GM12878 (cell line): ENCODE measurements at regions not wholly inside any gene's neighbourhood (a gene's known extent, or its start where the extent isn't known, plus 50 kb on each side); places are given as distances from the start of the nearest gene placed in this dataset.
"Not testable (repeated sequence)": the region's sequence is repeated elsewhere in the genome, so short reads cannot be mapped to it uniquely, and the experiment has no call there.

Source experiments
- ATAC-seq: fragments of 200-7000 bp; cut with Tn5 transposase; 3 replicates; pipeline ENCODE4 v1.9.1; 2020; ENCODE audit warnings: mild to moderate bottlenecking, moderate library complexity
- BruUV-seq: library from RNA; stranded (reverse); fragments of 400-500 nt; replicated peaks from 2 replicates; lab custom pipeline; 2021; lab: Mats Ljungman, UMichigan
- CTCF ChIA-PET: fragments of 300-600 bp; sonication (Branson Sonifier 250); formaldehyde crosslinking; extraction: SDS; loops from one replicate; lab custom pipeline; 2021; ENCODE audit warnings: inconsistent platforms; lab: Yijun Ruan, JAX
- POLR2A ChIA-PET: fragments of 350-600 bp; formaldehyde crosslinking; extraction: SDS; loops from one replicate; lab custom pipeline; 2021; ENCODE audit warnings: inconsistent platforms; lab: Charles Lee
- RAD21 ChIA-PET: fragments of 300-600 bp; sonication (Branson Sonifier 250); formaldehyde crosslinking; loops from one replicate; lab custom pipeline; 2023; ENCODE audit warnings: antibody characterized with exemption; ENCODE audit not compliant: unreplicated experiment; lab: Charles Lee
- SMC1A ChIA-PET: fragments of 300-600 bp; sonication (Branson Sonifier 250); formaldehyde crosslinking; loops from one replicate; lab custom pipeline; 2023; ENCODE audit not compliant: unreplicated experiment, uncharacterized antibody; lab: Charles Lee
- DNase-seq: peaks from one replicate; pipeline ENCODE4 v3.0.0-alpha.2; 2011; ENCODE audit warnings: low read depth, low spot score
- FAIRE-seq: peaks from 3 replicates; lab custom pipeline; 2011; peaks lifted over from hg19 to GRCh38; lab: Jason Lieb, UNC
- H2AFZ ChIP-seq: 2 replicates; pipeline ENCODE4 v1.6.0; 2011; ENCODE audit warnings: low read depth, low read length, control low read depth; ENCODE audit not compliant: control insufficient read depth
- H3K27ac ChIP-seq: 2 replicates; pipeline ENCODE4 v1.5.1; 2011; ENCODE audit warnings: control low read depth; ENCODE audit not compliant: control insufficient read depth, insufficient read depth
- H3K27me3 ChIP-seq, 2 experiments: replicated peaks in 1 of 2; 2 replicates each; pipeline versions ENCODE4 v1.6.0 to v1.6.1; 2011; ENCODE audit warnings: low read length in 1 of 2; ENCODE audit not compliant: control insufficient read depth in 2 of 2, insufficient read depth in 2 of 2
- H3K36me3 ChIP-seq, 2 experiments: 2 replicates each; pipeline ENCODE4 v1.5.1; 2011; ENCODE audit warnings: low read length in 1 of 2; ENCODE audit not compliant: control insufficient read depth in 2 of 2, insufficient read depth in 2 of 2
- H3K4me1 ChIP-seq: 2 replicates; pipeline ENCODE4 v1.6.1; 2011; ENCODE audit warnings: mild to moderate bottlenecking, low read length, moderate library complexity, mixed read lengths; ENCODE audit not compliant: control insufficient read depth, insufficient read depth
- H3K4me2 ChIP-seq: 2 replicates; pipeline ENCODE4 v1.6.0; 2011; ENCODE audit warnings: control low read depth; ENCODE audit not compliant: control insufficient read depth, insufficient read depth
- H3K4me3 ChIP-seq: fragments of 200-600 bp; sonication (generic); 2 replicates; pipeline ENCODE4 v1.5.1; 2016
- H3K79me2 ChIP-seq: 2 replicates; pipeline ENCODE4 v1.6.0; 2011; ENCODE audit warnings: low read length; ENCODE audit not compliant: control insufficient read depth, insufficient read depth
- H3K9ac ChIP-seq: 2 replicates; pipeline ENCODE4 v1.8.0; 2011; ENCODE audit warnings: low read length, control low read depth, mixed read lengths; ENCODE audit not compliant: control insufficient read depth, insufficient read depth
- H3K9me3 ChIP-seq: replicated peaks from 3 replicates; pipeline ENCODE4 v1.5.1; 2011; ENCODE audit warnings: mild to moderate bottlenecking, low read length; ENCODE audit not compliant: control insufficient read depth, insufficient read depth
- H4K20me1 ChIP-seq: 2 replicates; pipeline ENCODE4 v1.6.0; 2011; ENCODE audit not compliant: control insufficient read depth, insufficient read depth
- WGBS: methylation state at CpG from one replicate; pipeline ENCODE4 v1.1.6; 2016; ENCODE audit warnings: low lambda C conversion rate; ENCODE audit not compliant: insufficient replicate concordance, insufficient coverage; ENCODE audit errors: missing lambda C conversion rate; 5-methylcytosine and 5-hydroxymethylcytosine counted together
- in situ Hi-C: fragments of 300-500 bp; cut with MboI; formaldehyde crosslinking; loops from 9 replicates; pipeline ENCODE4 v1.14.3; 2018; ENCODE audit warnings: mixed read lengths
- intact Hi-C: fragments of 100-400 bp; cut with micrococcal nuclease; formaldehyde crosslinking; loops from one replicate; pipeline ENCODE4 v1.14.2; 2022; ENCODE audit not compliant: unreplicated experiment

GRCh38 chr2:132068407-132068806 lies 93.3 kb downstream of the ANKRD30BL start:
- in situ Hi-C loops, RAD21 ChIA-PET, H3K9ac ChIP-seq, POLR2A ChIA-PET, H3K4me3 ChIP-seq, H3K4me2 ChIP-seq, H3K27me3 ChIP-seq, H4K20me1 ChIP-seq, H3K4me1 ChIP-seq, H3K27ac ChIP-seq, ATAC-seq, SMC1A ChIA-PET, H2AFZ ChIP-seq, BruUV-seq, CTCF ChIA-PET, H3K36me3 ChIP-seq, DNase-seq, intact Hi-C loops, H3K79me2 ChIP-seq, H3K9me3 ChIP-seq, FAIRE-seq: not testable (repeated sequence)
- WGBS = 74% methylated on average over 12 of the region's 13 CpGs

DNA sequence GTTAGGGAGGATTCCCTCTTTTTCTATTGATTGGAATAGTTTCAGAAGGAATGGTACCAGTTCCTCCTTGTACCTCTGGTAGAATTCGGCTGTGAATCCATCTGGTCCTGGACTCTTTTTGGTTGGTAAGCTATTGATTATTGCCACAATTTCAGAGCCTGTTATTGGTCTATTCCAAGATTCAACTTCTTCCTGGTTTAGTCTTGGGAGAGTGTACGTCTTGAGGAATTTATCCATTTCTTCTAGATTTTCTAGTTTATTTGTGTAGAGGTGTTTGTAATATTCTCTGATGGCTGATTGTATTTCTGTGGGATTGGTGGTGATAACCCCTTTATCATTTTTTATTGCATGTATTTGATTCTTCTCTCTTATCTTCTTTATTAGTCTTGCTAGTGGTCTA lies 96.4 kb downstream of the ANKRD30BL start:
- H3K27me3 ChIP-seq, H3K9ac ChIP-seq, H3K79me2 ChIP-seq, H4K20me1 ChIP-seq, BruUV-seq, H3K4me3 ChIP-seq, H3K9me3 ChIP-seq, H3K27ac ChIP-seq, DNase-seq, H3K4me1 ChIP-seq, FAIRE-seq, in situ Hi-C loops, RAD21 ChIA-PET, H2AFZ ChIP-seq, H3K4me2 ChIP-seq, SMC1A ChIA-PET, ATAC-seq, intact Hi-C loops, POLR2A ChIA-PET, CTCF ChIA-PET, H3K36me3 ChIP-seq: not testable (repeated sequence)
- WGBS = 20% methylated on average over 1 of the region's 2 CpGs
